UCSD-AML1 (cell line): ENCODE measurements at regions not wholly inside any gene's neighbourhood (a gene's known extent, or its start where the extent isn't known, plus 50 kb on each side); places are given as distances from the start of the nearest gene placed in this dataset.
A peak's percentile ranks its signal among the peaks of the same experiment; 100 is the strongest.

Experiments used
- DNase-seq: peaks from one replicate; lab custom pipeline; 2025; ENCODE audit not compliant: unreplicated experiment; lab: John Stamatoyannopoulos, UW

GRCh38 chr9:79939819-79940218 is 368.1 kb downstream of the TLE4 start:
- no peak for DNase-seq

GRCh38 chr9:79936336-79936735 is 364.6 kb downstream of the TLE4 start:
- no peak for DNase-seq

GRCh38 chr9:79929285-79929684 is 357.5 kb downstream of the TLE4 start:
- DNase-seq, result no peak

GRCh38 chr9:79928661-79929223 is 357.0 kb downstream of the TLE4 start:
- DNase-seq, result no peak

- no peak for DNase-seq
These were observed 353.6 kb downstream of the TLE4 start for GRCh38 chr9:79925326-79925725.

- DNase-seq, result no peak
These were observed 353.1 kb downstream of the TLE4 start for GRCh38 chr9:79924836-79925235.

- no peak for DNase-seq
These were observed 345.7 kb downstream of the TLE4 start for GRCh38 chr9:79917421-79917820.

GRCh38 chr9:79913867-79914266 is 342.1 kb downstream of the TLE4 start:
- DNase-seq, result no peak

GRCh38 chr9:79912318-79913070 is 340.7 kb downstream of the TLE4 start:
- no peak for DNase-seq

- no peak for DNase-seq
These were observed 340.0 kb downstream of the TLE4 start for GRCh38 chr9:79911724-79912123.

- DNase-seq, result no peak
These were observed 331.2 kb downstream of the TLE4 start for GRCh38 chr9:79902825-79903600.

- DNase-seq, result no peak
These were observed 329.0 kb downstream of the TLE4 start for GRCh38 chr9:79900754-79901153.

- DNase-seq, result no peak
These were observed 324.7 kb downstream of the TLE4 start for GRCh38 chr9:79896390-79896980.

- DNase-seq, result no peak
These were observed 323.5 kb downstream of the TLE4 start for GRCh38 chr9:79895232-79895631.

GRCh38 chr9:79889369-79889768 is 317.6 kb downstream of the TLE4 start:
- DNase-seq, result no peak

GRCh38 chr9:79885093-79885857 is 313.5 kb downstream of the TLE4 start:
- no peak for DNase-seq

GRCh38 chr9:79884546-79884945 is 312.8 kb downstream of the TLE4 start:
- peak; percentile 15 for DNase-seq

- DNase-seq, result peak; percentile 45
These were observed 311.4 kb downstream of the TLE4 start for GRCh38 chr9:79883073-79883645.

GRCh38 chr9:79880626-79881025 is 308.9 kb downstream of the TLE4 start:
- no peak for DNase-seq

- no peak for DNase-seq
These were observed 306.3 kb downstream of the TLE4 start for GRCh38 chr9:79877943-79878602.
